PC-3 (cell line): ENCODE measurements at regions not wholly inside any gene's neighbourhood (a gene's known extent, or its start where the extent isn't known, plus 50 kb on each side); places are given as distances from the start of the nearest gene placed in this dataset.

Experiments used
- ATAC-seq: fragments of 200-7000 bp; cut with Tn5 transposase; 2 replicates; pipeline ENCODE4 v1.9.1; 2020; ENCODE audit warnings: mild to moderate bottlenecking, moderate library complexity
- BruUV-seq: library from RNA; stranded (reverse); fragments of 400-500 nt; replicated peaks from 2 replicates; lab custom pipeline; 2021; lab: Mats Ljungman, UMichigan
- CTCF ChIA-PET: fragments of 300-600 bp; sonication (Branson Sonifier 250); formaldehyde crosslinking; loops from one replicate; lab custom pipeline; 2022; ENCODE audit warnings: antibody characterized with exemption; lab: Charles Lee
- POLR2A ChIA-PET: fragments of 300-600 bp; sonication (Branson Sonifier 250); formaldehyde crosslinking; loops from one replicate; lab custom pipeline; 2022; ENCODE audit warnings: antibody characterized with exemption; ENCODE audit not compliant: unreplicated experiment; lab: Charles Lee
- DNase-seq: peaks from one replicate; pipeline ENCODE4 v3.0.0-alpha.2; 2015
- H2AFZ ChIP-seq: fragments of 300-600 bp; sonication (generic); 2 replicates; pipeline ENCODE4 v1.6.0; 2016; ENCODE audit warnings: antibody characterized with exemption, low read length
- H3F3A ChIP-seq: fragments of 300-600 bp; sonication (generic); one replicate; pipeline ENCODE4 v1.6.0; 2017; ENCODE audit warnings: antibody characterized with exemption, low read length, control low read depth, mild to moderate bottlenecking; ENCODE audit not compliant: unreplicated experiment
- H3K27ac ChIP-seq: fragments of 300-600 bp; sonication (generic); 2 replicates; pipeline ENCODE4 v1.5.1; 2016; ENCODE audit warnings: mild to moderate bottlenecking, low read length
- H3K27me3 ChIP-seq: fragments of 300-600 bp; sonication (generic); 2 replicates; pipeline ENCODE4 v1.6.1; 2016; ENCODE audit warnings: low read length, mixed read lengths
- H3K36me3 ChIP-seq: fragments of 300-600 bp; sonication (generic); 2 replicates; pipeline ENCODE4 v1.6.1; 2016; ENCODE audit warnings: low read depth, mixed run types, low read length, mixed read lengths
- H3K4me1 ChIP-seq: fragments of 300-600 bp; sonication (generic); 2 replicates; pipeline ENCODE4 v1.5.1; 2016; ENCODE audit warnings: low read length; ENCODE audit not compliant: insufficient read depth
- H3K4me2 ChIP-seq: fragments of 300-600 bp; sonication (generic); 2 replicates; pipeline ENCODE4 v1.6.0; 2016; ENCODE audit warnings: low read length
- H3K4me3 ChIP-seq: fragments of 300-600 bp; sonication (generic); 2 replicates; pipeline ENCODE4 v1.5.1; 2016; ENCODE audit warnings: mild to moderate bottlenecking, low read length, mixed read lengths
- H3K79me2 ChIP-seq: fragments of 300-600 bp; sonication (generic); 2 replicates; pipeline ENCODE4 v1.6.1; 2017; ENCODE audit warnings: low read length, mixed read lengths
- H3K9ac ChIP-seq: fragments of 300-600 bp; sonication (generic); 2 replicates; pipeline ENCODE4 v1.6.0; 2016; ENCODE audit warnings: mild to moderate bottlenecking, low read length
- H3K9me2 ChIP-seq: fragments of 300-600 bp; sonication (generic); replicated peaks from 2 replicates; pipeline ENCODE4 v1.6.1; 2016; ENCODE audit warnings: mixed run types, low read length, mixed read lengths
- H3K9me3 ChIP-seq: fragments of 300-600 bp; sonication (generic); 2 replicates; pipeline ENCODE4 v1.6.1; 2016; ENCODE audit warnings: low read length, mixed read lengths
- H4K20me1 ChIP-seq: fragments of 300-600 bp; sonication (generic); 2 replicates; pipeline ENCODE4 v1.6.1; 2016; ENCODE audit warnings: low read length, mixed read lengths
- CTCF ChIP-seq: fragments of 300-600 bp; sonication (generic); conservative IDR thresholded peaks from 2 replicates; pipeline ENCODE4 v1.5.1; 2017; ENCODE audit warnings: antibody characterized with exemption, low read depth, mild to moderate bottlenecking, low read length
- EZH2 ChIP-seq: fragments of 300-600 bp; sonication (generic); IDR thresholded peaks from one replicate; pipeline ENCODE4 v1.6.1; 2017; ENCODE audit warnings: antibody characterized with exemption, mild to moderate bottlenecking, low read length; ENCODE audit not compliant: unreplicated experiment
- EZH2phosphoT487 ChIP-seq: fragments of 300-600 bp; sonication (generic); IDR thresholded peaks from 2 replicates; pipeline ENCODE4 v1.6.1; 2018; ENCODE audit warnings: mild to moderate bottlenecking, antibody characterized with exemption, low read length, borderline replicate concordance
- intact Hi-C: fragments of 100-400 bp; cut with micrococcal nuclease; formaldehyde crosslinking; loops from 2 replicates; pipeline ENCODE4 v1.9.0; 2023

GRCh38 chr16:26905336-26905735 lies 161.4 kb upstream of the C16orf82 start:
- H4K20me1 ChIP-seq = no peaks in the 10 kb centered on the region
- DNase-seq = no peak
- ChIA-PET CTCF (no interaction called here), POLR2A (no interaction called here)
- no peaks in the 10 kb centered on the region for H3K4me1 ChIP-seq
- no peak overlapping the region for H3K27ac ChIP-seq
- H3K9me2 ChIP-seq = no peaks in the 10 kb centered on the region
- no TSS peak for BruUV-seq
- no peaks in the 10 kb centered on the region for H3K9me3 ChIP-seq
- TF ChIP-seq CTCF = no peak
- no peak for TF ChIP-seq EZH2phosphoT487
- no peak for TF ChIP-seq EZH2
- H3K4me3 ChIP-seq = no peak overlapping the region
- intact Hi-C loops = no loop called here
- H3K9ac ChIP-seq = no peak overlapping the region
- H3K4me2 ChIP-seq = no peak overlapping the region
- H3K36me3 ChIP-seq = no peaks in the 10 kb centered on the region
- H3F3A ChIP-seq = no peaks in the 10 kb centered on the region
- ATAC-seq = no peak
- no peaks in the 10 kb centered on the region for H3K79me2 ChIP-seq
- H2AFZ ChIP-seq = no peak overlapping the region
- no peaks in the 10 kb centered on the region for H3K27me3 ChIP-seq

- intact Hi-C loops = no loop called here
Measured at GRCh38 chr16:26909623-26910022, 157.1 kb upstream of the C16orf82 start.

More at GRCh38 chr16:26909623-26910022, 157.1 kb upstream of the C16orf82 start:
- H3K4me2 ChIP-seq = no peak overlapping the region
- H3K9me3 ChIP-seq = no peaks in the 10 kb centered on the region
- H2AFZ ChIP-seq = no peak overlapping the region
- H3K79me2 ChIP-seq = no peaks in the 10 kb centered on the region
- H3K36me3 ChIP-seq = no peaks in the 10 kb centered on the region
- no peaks in the 10 kb centered on the region for H3F3A ChIP-seq
- H4K20me1 ChIP-seq = no peaks in the 10 kb centered on the region
- H3K4me1 ChIP-seq = no peaks in the 10 kb centered on the region
- TF ChIP-seq EZH2 (no peak), EZH2phosphoT487 (no peak), CTCF (no peak)
- H3K27me3 ChIP-seq = 0 out of 2 replicates have a peak, but pooled peaks cover 3% of the 10 kb centered on the region
- no peak overlapping the region for H3K4me3 ChIP-seq
- no peak overlapping the region for H3K9ac ChIP-seq
- BruUV-seq = no TSS peak
- no peak for ATAC-seq
- DNase-seq = no peak
- H3K9me2 ChIP-seq = no peaks in the 10 kb centered on the region
- no peak overlapping the region for H3K27ac ChIP-seq
- ChIA-PET POLR2A (no interaction called here), CTCF (no interaction called here)
